HEK293 (cell line): ENCODE measurements at regions not wholly inside any gene's neighbourhood (a gene's known extent, or its start where the extent isn't known, plus 50 kb on each side); places are given as distances from the start of the nearest gene placed in this dataset.

Experiments used
- CTCF ChIA-PET: fragments of 350-600 bp; formaldehyde crosslinking; extraction: SDS; loops from one replicate; lab custom pipeline; 2021; ENCODE audit warnings: antibody characterized with exemption; lab: Yijun Ruan, JAX
- POLR2A ChIA-PET: fragments of 300-600 bp; formaldehyde crosslinking; extraction: SDS; loops from one replicate; lab custom pipeline; 2020; ENCODE audit warnings: antibody characterized with exemption, inconsistent platforms; lab: Yijun Ruan, JAX
- H3K27ac ChIP-seq: fragments of 200-500 bp; sonication (Bioruptor generic); 2 replicates; pipeline ENCODE4 v1.5.1; 2014; ENCODE audit warnings: low read depth, low read length, control low read depth, inconsistent platforms; ENCODE audit errors: extremely low read depth
- H3K36me3 ChIP-seq, 2 experiments: fragments of 200-500 bp in 1 of 2; sonication (Bioruptor generic) in 1 of 2; 1 replicate in 1 of 2; 2 replicates in 1 of 2; pipeline ENCODE4 v1.5.1; 2014 to 2017; ENCODE audit warnings: inconsistent platforms in 2 of 2, low read length in 2 of 2; ENCODE audit not compliant: control insufficient read depth in 2 of 2, insufficient read depth in 1 of 2
- H3K4me1 ChIP-seq: fragments of 200-500 bp; sonication (Bioruptor generic); 2 replicates; pipeline ENCODE4 v1.5.1; 2014; ENCODE audit warnings: mild to moderate bottlenecking, low read length, inconsistent platforms; ENCODE audit not compliant: control insufficient read depth, insufficient read depth
- H3K4me3 ChIP-seq: 2 replicates; pipeline ENCODE4 v1.5.1; 2011; ENCODE audit warnings: low read depth, mild to moderate bottlenecking, control low read depth, low read length, moderate library complexity
- H3K9me3 ChIP-seq: fragments of 200-500 bp; sonication (Bioruptor generic); 2 replicates; pipeline ENCODE4 v1.5.1; 2014; ENCODE audit warnings: low read depth, low read length, inconsistent platforms; ENCODE audit not compliant: control insufficient read depth, insufficient read depth
- HOXC10 ChIP-seq: sonication (generic); formaldehyde crosslinking; IDR thresholded peaks from 2 replicates; pipeline ENCODE4 v1.8.1; 2023; ENCODE audit warnings: mild to moderate bottlenecking, missing genetic modification reagents
- KLF1 ChIP-seq: fragments of 450-650 bp; formaldehyde crosslinking; IDR thresholded peaks from 2 replicates; pipeline ENCODE4 v1.5.1; 2016; ENCODE audit warnings: missing biosample characterization, missing genetic modification characterization
- KLF10 ChIP-seq: fragments of 450-650 bp; IDR thresholded peaks from 2 replicates; pipeline ENCODE4 v1.5.1; 2018; ENCODE audit warnings: missing biosample characterization, mild to moderate bottlenecking, missing genetic modification characterization
- MZF1 ChIP-seq: fragments of 450-650 bp; formaldehyde crosslinking; IDR thresholded peaks from 2 replicates; pipeline ENCODE4 v1.5.1; 2017; ENCODE audit warnings: missing biosample characterization, missing genetic modification characterization, borderline replicate concordance
- SCRT1 ChIP-seq: fragments of 450-650 bp; formaldehyde crosslinking; IDR thresholded peaks from 2 replicates; pipeline ENCODE4 v1.5.1; 2016; ENCODE audit warnings: missing biosample characterization, missing genetic modification characterization, borderline replicate concordance
- SCRT2 ChIP-seq: fragments of 450-650 bp; formaldehyde crosslinking; IDR thresholded peaks from 2 replicates; pipeline ENCODE4 v1.5.1; 2016; ENCODE audit warnings: missing biosample characterization, missing genetic modification characterization
- SP3 ChIP-seq: fragments of 450-650 bp; formaldehyde crosslinking; IDR thresholded peaks from 2 replicates; pipeline ENCODE4 v1.5.1; 2016; ENCODE audit warnings: missing biosample characterization, missing genetic modification characterization
- SP7 ChIP-seq: fragments of 450-650 bp; formaldehyde crosslinking; IDR thresholded peaks from 2 replicates; pipeline ENCODE4 v1.5.1; 2016; ENCODE audit warnings: missing biosample characterization, missing genetic modification characterization
- TRIM28 ChIP-seq: IDR thresholded peaks from 2 replicates; pipeline ENCODE4 v1.6.1; 2011; ENCODE audit warnings: low read length, control low read depth, borderline replicate concordance
- ZBTB7A ChIP-seq: fragments of 450-650 bp; formaldehyde crosslinking; IDR thresholded peaks from 2 replicates; pipeline ENCODE4 v1.5.1; 2016; ENCODE audit warnings: low read depth, missing biosample characterization, missing genetic modification characterization
- ZEB2 ChIP-seq: fragments of 450-650 bp; formaldehyde crosslinking; IDR thresholded peaks from 2 replicates; pipeline ENCODE4 v1.5.1; 2016; ENCODE audit warnings: missing biosample characterization, missing genetic modification characterization
- ZNF138 ChIP-seq: fragments of 450-650 bp; formaldehyde crosslinking; IDR thresholded peaks from 2 replicates; pipeline ENCODE4 v1.5.1; 2016; ENCODE audit warnings: missing biosample characterization, missing genetic modification characterization, borderline replicate concordance
- ZNF223 ChIP-seq: fragments of 450-650 bp; formaldehyde crosslinking; IDR thresholded peaks from 2 replicates; pipeline ENCODE4 v1.5.1; 2016; ENCODE audit warnings: missing biosample characterization, missing genetic modification characterization
- ZNF23 ChIP-seq: fragments of 450-650 bp; formaldehyde crosslinking; IDR thresholded peaks from 2 replicates; pipeline ENCODE4 v1.5.1; 2016; ENCODE audit warnings: missing biosample characterization, missing genetic modification characterization, borderline replicate concordance
- ZNF239 ChIP-seq: fragments of 450-650 bp; formaldehyde crosslinking; IDR thresholded peaks from 2 replicates; pipeline ENCODE4 v1.5.1; 2016; ENCODE audit warnings: missing biosample characterization, missing genetic modification characterization
- ZNF324 ChIP-seq: fragments of 450-650 bp; formaldehyde crosslinking; IDR thresholded peaks from 2 replicates; pipeline ENCODE4 v1.5.1; 2016; ENCODE audit warnings: missing biosample characterization, missing genetic modification characterization
- ZNF341 ChIP-seq: fragments of 450-650 bp; formaldehyde crosslinking; IDR thresholded peaks from 2 replicates; pipeline ENCODE4; 2016; ENCODE audit warnings: low read depth, missing biosample characterization, missing genetic modification characterization
- ZNF354C ChIP-seq: fragments of 450-650 bp; formaldehyde crosslinking; IDR thresholded peaks from 2 replicates; pipeline ENCODE4 v1.5.1; 2016; ENCODE audit warnings: missing biosample characterization, missing genetic modification characterization, low read depth, borderline replicate concordance
- ZNF48 ChIP-seq: fragments of 450-650 bp; formaldehyde crosslinking; IDR thresholded peaks from 2 replicates; pipeline ENCODE4 v1.5.1; 2016; ENCODE audit warnings: missing biosample characterization, missing genetic modification characterization
- ZNF530 ChIP-seq: fragments of 450-650 bp; formaldehyde crosslinking; IDR thresholded peaks from 2 replicates; pipeline ENCODE4 v1.5.1; 2016; ENCODE audit warnings: low read depth, missing biosample characterization, missing genetic modification characterization
- ZNF549 ChIP-seq: fragments of 450-650 bp; IDR thresholded peaks from 2 replicates; pipeline ENCODE4 v1.5.1; 2018; ENCODE audit warnings: missing biosample characterization, missing genetic modification characterization, mild to moderate bottlenecking, inconsistent platforms, moderate library complexity
- ZNF571 ChIP-seq: fragments of 450-650 bp; formaldehyde crosslinking; IDR thresholded peaks from 2 replicates; pipeline ENCODE4 v1.5.0; 2017; ENCODE audit warnings: missing biosample characterization, missing genetic modification characterization
- ZNF600 ChIP-seq: fragments of 450-650 bp; formaldehyde crosslinking; IDR thresholded peaks from 2 replicates; pipeline ENCODE4 v1.5.1; 2016; ENCODE audit warnings: missing biosample characterization, missing genetic modification characterization
- ZNF629 ChIP-seq: fragments of 450-650 bp; formaldehyde crosslinking; IDR thresholded peaks from 2 replicates; pipeline ENCODE4 v1.5.1; 2017; ENCODE audit warnings: missing biosample characterization, missing genetic modification characterization
- ZNF660 ChIP-seq: fragments of 450-650 bp; IDR thresholded peaks from 2 replicates; pipeline ENCODE4 v1.5.1; 2018; ENCODE audit warnings: missing biosample characterization, mild to moderate bottlenecking, missing genetic modification characterization
- ZNF768 ChIP-seq: fragments of 450-650 bp; formaldehyde crosslinking; IDR thresholded peaks from 2 replicates; pipeline ENCODE4 v1.5.1; 2018; ENCODE audit warnings: missing biosample characterization, mild to moderate bottlenecking, missing genetic modification characterization
- TF ChIP-seq, protein P1 (sequence below): IDR thresholded peaks from 2 replicates; pipeline ENCODE4 v1.6.1; 2011; ENCODE audit warnings: mild to moderate bottlenecking, low read depth, low read length, borderline replicate concordance
- TF ChIP-seq, protein P2 (sequence below): fragments of 450-650 bp; formaldehyde crosslinking; IDR thresholded peaks from 2 replicates; pipeline ENCODE4 v1.5.1; 2016; ENCODE audit warnings: missing biosample characterization, missing genetic modification characterization
- TF ChIP-seq, protein P3 (sequence below): sonication (generic); formaldehyde crosslinking; IDR thresholded peaks from 2 replicates; pipeline ENCODE4 v1.8.1; 2022; ENCODE audit warnings: mild to moderate bottlenecking, moderate library complexity, missing genetic modification reagents
- TF ChIP-seq, protein P4 (sequence below): fragments of 450-650 bp; formaldehyde crosslinking; IDR thresholded peaks from 2 replicates; pipeline ENCODE4 v1.5.1; 2016; ENCODE audit warnings: missing biosample characterization, missing genetic modification characterization
- TF ChIP-seq, protein P5 (sequence below): fragments of 450-650 bp; formaldehyde crosslinking; conservative IDR thresholded peaks from 2 replicates; pipeline ENCODE4 v1.5.1; 2016; ENCODE audit warnings: low read depth, missing biosample characterization, missing genetic modification characterization

DNA sequence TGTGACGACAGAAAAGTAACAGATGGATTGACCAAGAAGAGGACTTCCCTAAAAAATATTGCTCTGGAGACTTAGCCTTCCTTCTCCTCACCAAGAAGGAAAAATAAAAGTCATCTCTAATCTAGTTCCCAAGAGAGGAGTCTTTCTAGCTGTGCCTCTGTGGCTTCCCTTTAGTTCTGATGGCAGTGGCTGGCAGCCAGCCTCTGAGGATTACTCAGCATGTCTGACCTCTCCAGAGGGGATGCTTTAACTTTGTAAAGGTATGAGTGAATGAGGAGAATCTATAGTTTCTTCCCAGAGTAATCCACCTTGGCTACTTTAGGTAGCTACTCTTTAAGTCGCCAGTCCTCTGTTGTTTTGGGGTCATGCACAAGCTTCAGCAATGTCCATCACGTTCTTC lies 163.9 kb upstream of the KIT start:
- no peak overlapping the region for H3K27ac ChIP-seq
- TF ChIP-seq ZNF660 (tag by site-specific recombination), result no peak
- no peak for TF ChIP-seq ZNF530 (tag by site-specific recombination)
- TF ChIP-seq ZNF138 (tag by site-specific recombination), result no peak
- TF ChIP-seq KLF1 (tag by site-specific recombination), result no peak
- TF ChIP-seq ZNF549 (tag by site-specific recombination), result no peak
- no peak for TF ChIP-seq HOXC10 (CRISPR knock-in tag)
- TF ChIP-seq MZF1, result no peak
- TF ChIP-seq SP7 (tag by site-specific recombination), result no peak
- no peak for TF ChIP-seq ZNF23 (tag by site-specific recombination)
- no peak for TF ChIP-seq ZNF324 (tag by site-specific recombination)
- no peak for TF ChIP-seq ZNF768 (tag by site-specific recombination)
- TF ChIP-seq TRIM28, result no peak
- TF ChIP-seq ZNF341, result no peak
- no peak for TF ChIP-seq ZNF629 (tag by site-specific recombination)
- TF ChIP-seq, protein P1, sequence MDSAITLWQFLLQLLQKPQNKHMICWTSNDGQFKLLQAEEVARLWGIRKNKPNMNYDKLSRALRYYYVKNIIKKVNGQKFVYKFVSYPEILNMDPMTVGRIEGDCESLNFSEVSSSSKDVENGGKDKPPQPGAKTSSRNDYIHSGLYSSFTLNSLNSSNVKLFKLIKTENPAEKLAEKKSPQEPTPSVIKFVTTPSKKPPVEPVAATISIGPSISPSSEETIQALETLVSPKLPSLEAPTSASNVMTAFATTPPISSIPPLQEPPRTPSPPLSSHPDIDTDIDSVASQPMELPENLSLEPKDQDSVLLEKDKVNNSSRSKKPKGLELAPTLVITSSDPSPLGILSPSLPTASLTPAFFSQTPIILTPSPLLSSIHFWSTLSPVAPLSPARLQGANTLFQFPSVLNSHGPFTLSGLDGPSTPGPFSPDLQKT, result no peak
- TF ChIP-seq, protein P2, sequence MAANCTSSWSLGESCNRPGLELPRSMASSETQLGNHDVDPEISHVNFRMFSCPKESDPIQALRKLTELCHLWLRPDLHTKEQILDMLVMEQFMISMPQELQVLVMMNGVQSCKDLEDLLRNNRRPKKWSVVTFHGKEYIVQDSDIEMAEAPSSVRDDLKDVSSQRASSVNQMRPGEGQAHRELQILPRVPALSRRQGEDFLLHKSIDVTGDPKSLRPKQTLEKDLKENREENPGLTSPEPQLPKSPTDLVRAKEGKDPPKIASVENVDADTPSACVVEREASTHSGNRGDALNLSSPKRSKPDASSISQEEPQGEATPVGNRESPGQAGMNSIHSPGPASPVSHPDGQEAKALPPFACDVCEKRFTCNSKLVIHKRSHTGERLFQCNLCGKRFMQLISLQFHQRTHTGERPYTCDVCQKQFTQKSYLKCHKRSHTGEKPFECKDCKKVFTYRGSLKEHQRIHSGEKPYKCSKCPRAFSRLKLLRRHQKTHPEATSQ (tag by site-specific recombination), result no peak
- no peak for TF ChIP-seq KLF10
- no peak for TF ChIP-seq ZNF354C (tag by site-specific recombination)
- H3K36me3 ChIP-seq, result no peaks in the 10 kb centered on the region
- ChIA-PET POLR2A (no interaction called here), CTCF (no interaction called here)
- H3K4me1 ChIP-seq, result no peaks in the 10 kb centered on the region
- no peak overlapping the region for H3K4me3 ChIP-seq
- H3K9me3 ChIP-seq, result no peaks in the 10 kb centered on the region

DNA sequence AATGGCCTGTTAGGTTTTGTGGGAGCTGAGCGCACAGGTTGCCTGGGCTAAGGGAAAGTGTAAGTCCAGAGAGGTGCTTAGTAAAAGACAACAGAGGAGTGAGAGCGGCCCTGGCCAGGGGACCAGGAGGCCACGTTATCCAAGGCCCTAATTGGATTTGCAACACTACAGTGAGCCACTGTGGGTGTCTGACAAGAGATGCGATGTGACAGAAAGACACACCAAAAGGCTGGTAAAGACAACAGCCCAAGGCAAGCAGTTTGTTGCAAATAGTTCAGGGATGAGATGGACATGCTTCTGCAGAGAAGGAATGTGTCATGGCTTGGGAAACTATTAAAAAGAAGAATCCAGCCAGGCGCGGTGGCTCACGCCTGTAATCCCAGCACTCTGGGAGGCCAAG lies 162.7 kb upstream of the KIT start:
- ChIA-PET CTCF (no interaction called here), POLR2A (no interaction called here)
- no peak overlapping the region for H3K4me3 ChIP-seq
- no peaks in the 10 kb centered on the region for H3K4me1 ChIP-seq
- no peak overlapping the region for H3K27ac ChIP-seq
- no peaks in the 10 kb centered on the region for H3K36me3 ChIP-seq
- no peaks in the 10 kb centered on the region for H3K9me3 ChIP-seq
- TF ChIP-seq ZNF571 (tag by site-specific recombination), result no peak
- TF ChIP-seq SCRT1 (tag by site-specific recombination), result no peak
- TF ChIP-seq, protein P3, sequence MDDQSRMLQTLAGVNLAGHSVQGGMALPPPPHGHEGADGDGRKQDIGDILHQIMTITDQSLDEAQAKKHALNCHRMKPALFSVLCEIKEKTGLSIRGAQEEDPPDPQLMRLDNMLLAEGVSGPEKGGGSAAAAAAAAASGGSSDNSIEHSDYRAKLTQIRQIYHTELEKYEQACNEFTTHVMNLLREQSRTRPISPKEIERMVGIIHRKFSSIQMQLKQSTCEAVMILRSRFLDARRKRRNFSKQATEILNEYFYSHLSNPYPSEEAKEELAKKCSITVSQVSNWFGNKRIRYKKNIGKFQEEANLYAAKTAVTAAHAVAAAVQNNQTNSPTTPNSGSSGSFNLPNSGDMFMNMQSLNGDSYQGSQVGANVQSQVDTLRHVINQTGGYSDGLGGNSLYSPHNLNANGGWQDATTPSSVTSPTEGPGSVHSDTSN (CRISPR knock-in tag), result no peak
- no peak for TF ChIP-seq ZNF223
- no peak for TF ChIP-seq SCRT2 (tag by site-specific recombination)
- no peak for TF ChIP-seq ZNF48 (tag by site-specific recombination)
- TF ChIP-seq, protein P4, sequence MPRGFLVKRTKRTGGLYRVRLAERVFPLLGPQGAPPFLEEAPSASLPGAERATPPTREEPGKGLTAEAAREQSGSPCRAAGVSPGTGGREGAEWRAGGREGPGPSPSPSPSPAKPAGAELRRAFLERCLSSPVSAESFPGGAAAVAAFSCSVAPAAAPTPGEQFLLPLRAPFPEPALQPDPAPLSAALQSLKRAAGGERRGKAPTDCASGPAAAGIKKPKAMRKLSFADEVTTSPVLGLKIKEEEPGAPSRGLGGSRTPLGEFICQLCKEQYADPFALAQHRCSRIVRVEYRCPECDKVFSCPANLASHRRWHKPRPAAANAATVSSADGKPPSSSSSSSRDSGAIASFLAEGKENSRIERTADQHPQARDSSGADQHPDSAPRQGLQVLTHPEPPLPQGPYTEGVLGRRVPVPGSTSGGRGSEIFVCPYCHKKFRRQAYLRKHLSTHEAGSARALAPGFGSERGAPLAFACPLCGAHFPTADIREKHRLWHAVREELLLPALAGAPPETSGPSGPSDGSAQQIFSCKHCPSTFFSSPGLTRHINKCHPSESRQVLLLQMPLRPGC (tag by site-specific recombination), result no peak
- no peak for TF ChIP-seq SP3 (tag by site-specific recombination)
- TF ChIP-seq ZNF600, result no peak
- no peak for TF ChIP-seq ZBTB7A (tag by site-specific recombination)
- TF ChIP-seq, protein P5, sequence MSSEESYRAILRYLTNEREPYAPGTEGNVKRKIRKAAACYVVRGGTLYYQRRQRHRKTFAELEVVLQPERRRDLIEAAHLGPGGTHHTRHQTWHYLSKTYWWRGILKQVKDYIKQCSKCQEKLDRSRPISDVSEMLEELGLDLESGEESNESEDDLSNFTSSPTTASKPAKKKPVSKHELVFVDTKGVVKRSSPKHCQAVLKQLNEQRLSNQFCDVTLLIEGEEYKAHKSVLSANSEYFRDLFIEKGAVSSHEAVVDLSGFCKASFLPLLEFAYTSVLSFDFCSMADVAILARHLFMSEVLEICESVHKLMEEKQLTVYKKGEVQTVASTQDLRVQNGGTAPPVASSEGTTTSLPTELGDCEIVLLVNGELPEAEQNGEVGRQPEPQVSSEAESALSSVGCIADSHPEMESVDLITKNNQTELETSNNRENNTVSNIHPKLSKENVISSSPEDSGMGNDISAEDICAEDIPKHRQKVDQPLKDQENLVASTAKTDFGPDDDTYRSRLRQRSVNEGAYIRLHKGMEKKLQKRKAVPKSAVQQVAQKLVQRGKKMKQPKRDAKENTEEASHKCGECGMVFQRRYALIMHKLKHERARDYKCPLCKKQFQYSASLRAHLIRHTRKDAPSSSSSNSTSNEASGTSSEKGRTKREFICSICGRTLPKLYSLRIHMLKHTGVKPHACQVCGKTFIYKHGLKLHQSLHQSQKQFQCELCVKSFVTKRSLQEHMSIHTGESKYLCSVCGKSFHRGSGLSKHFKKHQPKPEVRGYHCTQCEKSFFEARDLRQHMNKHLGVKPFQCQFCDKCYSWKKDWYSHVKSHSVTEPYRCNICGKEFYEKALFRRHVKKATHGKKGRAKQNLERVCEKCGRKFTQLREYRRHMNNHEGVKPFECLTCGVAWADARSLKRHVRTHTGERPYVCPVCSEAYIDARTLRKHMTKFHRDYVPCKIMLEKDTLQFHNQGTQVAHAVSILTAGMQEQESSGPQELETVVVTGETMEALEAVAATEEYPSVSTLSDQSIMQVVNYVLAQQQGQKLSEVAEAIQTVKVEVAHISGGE (tag by site-specific recombination), result no peak
- TF ChIP-seq KLF10, result no peak
- no peak for TF ChIP-seq ZEB2 (tag by site-specific recombination)
- TF ChIP-seq ZNF239 (tag by site-specific recombination), result no peak
